ENCODE measurements at regions not wholly inside any gene's neighbourhood (a gene's known extent, or its start where the extent isn't known, plus 50 kb on each side); places are given as distances from the start of the nearest gene placed in this dataset.
A peak's percentile ranks its signal among the peaks of the same experiment; 100 is the strongest.

DNA sequence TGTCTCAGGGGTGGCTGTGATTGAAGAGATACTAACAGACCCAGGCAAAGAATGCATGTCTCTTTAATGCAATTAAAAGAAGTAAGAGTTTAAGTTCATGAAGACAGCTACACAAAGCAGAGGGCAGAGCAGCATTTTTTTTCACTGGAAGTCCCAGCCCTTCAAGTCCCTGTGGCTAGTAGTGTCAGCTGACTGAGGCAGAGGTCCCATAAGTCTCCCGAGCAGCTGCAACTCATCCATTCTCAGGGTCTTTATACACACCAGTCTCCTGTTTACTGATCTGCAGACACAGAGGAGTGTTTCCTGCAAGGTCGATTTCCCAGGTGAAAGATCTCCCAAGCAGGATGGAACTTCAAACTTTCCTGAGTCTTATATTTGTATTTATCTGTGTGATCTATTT lies 169.4 kb upstream of the GLRA1 start:
- H3K4me3 ChIP-seq (ENCODE audit: low read depth, low read length) = no peak overlapping the region
- DNase-seq (ENCODE audit: low read depth) = no peak
- TF ChIP-seq, protein P1, sequence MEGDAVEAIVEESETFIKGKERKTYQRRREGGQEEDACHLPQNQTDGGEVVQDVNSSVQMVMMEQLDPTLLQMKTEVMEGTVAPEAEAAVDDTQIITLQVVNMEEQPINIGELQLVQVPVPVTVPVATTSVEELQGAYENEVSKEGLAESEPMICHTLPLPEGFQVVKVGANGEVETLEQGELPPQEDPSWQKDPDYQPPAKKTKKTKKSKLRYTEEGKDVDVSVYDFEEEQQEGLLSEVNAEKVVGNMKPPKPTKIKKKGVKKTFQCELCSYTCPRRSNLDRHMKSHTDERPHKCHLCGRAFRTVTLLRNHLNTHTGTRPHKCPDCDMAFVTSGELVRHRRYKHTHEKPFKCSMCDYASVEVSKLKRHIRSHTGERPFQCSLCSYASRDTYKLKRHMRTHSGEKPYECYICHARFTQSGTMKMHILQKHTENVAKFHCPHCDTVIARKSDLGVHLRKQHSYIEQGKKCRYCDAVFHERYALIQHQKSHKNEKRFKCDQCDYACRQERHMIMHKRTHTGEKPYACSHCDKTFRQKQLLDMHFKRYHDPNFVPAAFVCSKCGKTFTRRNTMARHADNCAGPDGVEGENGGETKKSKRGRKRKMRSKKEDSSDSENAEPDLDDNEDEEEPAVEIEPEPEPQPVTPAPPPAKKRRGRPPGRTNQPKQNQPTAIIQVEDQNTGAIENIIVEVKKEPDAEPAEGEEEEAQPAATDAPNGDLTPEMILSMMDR (conservative IDR thresholded peaks at IDR 0.05; ENCODE audit: low read depth, low read length) = no peak

- DNase-seq (ENCODE audit: low read depth) = peak; percentile 16
- no peak overlapping the region for H3K4me3 ChIP-seq (ENCODE audit: low read depth, low read length)
- TF ChIP-seq, protein P1 (conservative IDR thresholded peaks at IDR 0.05; ENCODE audit: low read depth, low read length) = no peak
Observed at GRCh38 chr5:152092580-152092979, 167.9 kb upstream of the GLRA1 start.

DNA sequence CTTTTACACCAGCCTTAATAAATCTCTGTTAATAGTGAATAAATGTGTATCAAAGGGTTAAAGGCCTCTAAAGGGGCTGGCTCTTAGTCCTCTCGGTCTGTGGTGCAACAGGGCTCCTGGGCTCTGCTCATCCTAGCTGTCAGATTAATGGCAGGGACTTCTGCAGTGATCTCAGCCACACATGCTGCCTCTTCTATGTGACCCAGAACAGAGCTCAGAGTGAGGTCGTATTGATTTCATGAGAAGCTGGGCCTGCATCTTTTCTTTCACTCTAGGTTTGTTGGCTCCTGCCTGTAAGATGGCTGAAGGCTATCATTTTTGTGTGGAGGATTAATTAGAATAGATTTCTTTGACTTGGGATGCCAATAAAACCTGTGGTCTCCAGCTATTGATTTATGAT lies 165.0 kb upstream of the GLRA1 start:
- TF ChIP-seq, protein P1 (conservative IDR thresholded peaks at IDR 0.05; ENCODE audit: low read depth, low read length) = no peak
- no peak overlapping the region for H3K4me3 ChIP-seq (ENCODE audit: low read depth, low read length)
- no peak for DNase-seq (ENCODE audit: low read depth)

DNA sequence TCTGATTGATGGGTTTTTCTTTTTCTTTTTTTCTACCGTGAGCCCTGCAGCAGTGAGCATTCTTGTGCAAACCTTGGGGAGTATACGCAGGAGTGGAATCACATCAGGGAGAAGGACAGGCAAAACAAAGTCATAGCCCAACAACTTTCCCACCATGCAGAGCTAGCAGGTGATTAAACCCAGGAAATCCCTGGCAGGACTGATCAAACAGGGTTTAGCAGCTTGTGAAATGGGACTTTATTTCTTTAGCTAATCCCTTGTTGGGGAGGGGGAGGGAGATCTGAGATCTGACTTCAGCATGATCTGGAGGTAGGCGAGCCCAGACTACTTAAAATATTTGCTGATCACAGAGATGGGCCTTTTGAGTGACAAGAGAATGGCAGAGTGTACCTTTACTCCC lies 162.0 kb upstream of the GLRA1 start:
- H3K4me3 ChIP-seq (ENCODE audit: low read depth, low read length) = no peak overlapping the region
- TF ChIP-seq, protein P1 (conservative IDR thresholded peaks at IDR 0.05; ENCODE audit: low read depth, low read length) = no peak
- DNase-seq (ENCODE audit: low read depth) = no peak

DNA sequence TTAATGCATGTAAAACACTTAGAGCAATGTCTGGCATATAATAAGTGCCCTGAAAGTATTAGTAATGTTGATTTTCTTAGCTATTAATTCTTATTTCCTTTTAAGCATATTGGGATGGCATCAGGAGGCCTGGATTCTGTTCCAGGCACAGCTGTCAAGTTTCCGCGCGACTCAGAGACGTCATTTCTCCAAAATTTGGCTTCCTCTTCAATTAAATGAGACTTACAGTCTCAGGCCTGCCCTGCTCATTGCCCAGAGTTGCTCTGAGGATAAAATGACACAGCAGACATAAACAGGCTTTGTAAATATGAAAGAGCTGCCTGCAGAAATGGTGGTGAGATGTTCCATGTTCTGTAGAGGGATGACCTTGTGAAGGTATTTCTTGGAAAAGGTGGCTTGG lies 159.8 kb upstream of the GLRA1 start:
- H3K4me3 ChIP-seq (ENCODE audit: low read depth, low read length) = no peak overlapping the region
- TF ChIP-seq, protein P1 (conservative IDR thresholded peaks at IDR 0.05; ENCODE audit: low read depth, low read length) = no peak
- DNase-seq (ENCODE audit: low read depth) = no peak

DNA sequence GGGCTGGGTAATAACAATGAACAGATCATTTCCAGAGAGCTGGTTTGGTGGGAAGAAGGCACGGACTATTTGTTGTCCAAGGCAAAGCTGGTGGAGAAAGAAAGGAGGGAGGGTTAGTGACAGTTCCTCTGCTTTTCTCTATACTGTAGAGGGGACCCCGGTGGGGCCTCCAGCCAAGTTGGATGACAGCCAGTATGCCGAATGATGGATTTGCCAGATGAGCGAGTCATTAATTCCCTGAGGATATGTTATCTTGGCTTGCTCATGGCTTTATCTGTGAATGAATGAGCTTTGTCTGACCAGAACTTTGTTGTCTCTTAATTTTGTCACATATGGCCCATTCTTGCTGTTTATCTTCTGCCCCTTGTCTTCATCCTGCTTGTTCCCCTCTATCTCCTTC lies 158.6 kb upstream of the GLRA1 start:
- H3K4me3 ChIP-seq (ENCODE audit: low read depth, low read length) = no peak overlapping the region
- DNase-seq (ENCODE audit: low read depth) = no peak
- TF ChIP-seq, protein P1 (conservative IDR thresholded peaks at IDR 0.05; ENCODE audit: low read depth, low read length) = no peak

DNA sequence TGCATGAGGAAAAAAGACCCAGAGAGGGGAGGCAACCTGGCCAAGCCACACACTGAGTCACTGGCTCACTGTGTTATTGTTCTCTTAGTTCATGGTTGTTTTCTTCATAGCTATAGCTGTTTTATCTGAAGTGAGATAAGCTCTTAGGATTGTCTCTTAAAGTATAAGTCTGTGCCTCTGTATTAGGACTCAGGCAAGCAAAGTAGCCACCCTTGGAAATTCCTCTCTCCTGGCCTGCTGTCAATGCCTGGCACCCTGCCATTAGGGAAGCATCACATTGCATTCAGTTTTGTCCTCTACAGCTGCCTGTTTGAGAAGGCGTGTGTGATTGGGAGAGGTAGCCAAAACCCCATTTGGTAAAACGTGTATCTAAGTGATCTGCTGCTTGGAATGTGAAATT lies 147.4 kb upstream of the GLRA1 start:
- TF ChIP-seq, protein P1 (conservative IDR thresholded peaks at IDR 0.05; ENCODE audit: low read depth, low read length) = no peak
- DNase-seq (ENCODE audit: low read depth) = peak; percentile 13
- no peak overlapping the region for H3K4me3 ChIP-seq (ENCODE audit: low read depth, low read length)

All from choroid plexus epithelial cell (primary cell).